HepG2 (cell line): ENCODE measurements at regions not wholly inside any gene's neighbourhood (a gene's known extent, or its start where the extent isn't known, plus 50 kb on each side); places are given as distances from the start of the nearest gene placed in this dataset.
A peak's percentile ranks its signal among the peaks of the same experiment; 100 is the strongest.
"Not testable (repeated sequence)": the region's sequence is repeated elsewhere in the genome, so short reads cannot be mapped to it uniquely, and the experiment has no call there.

Experiments
- BRF2 ChIP-seq: sonication (generic); formaldehyde crosslinking; IDR thresholded peaks from 2 replicates; pipeline ENCODE4 v1.8.1; 2022; ENCODE audit warnings: mild to moderate bottlenecking, missing genetic modification reagents
- CTCF ChIP-seq: sonication (generic); formaldehyde crosslinking; IDR thresholded peaks from 2 replicates; pipeline ENCODE4 v1.5.0; 2020; ENCODE audit warnings: mild to moderate bottlenecking, missing genetic modification reagents, moderate library complexity
- DZIP1 ChIP-seq: sonication (generic); formaldehyde crosslinking; IDR thresholded peaks from 2 replicates; pipeline ENCODE4 v1.5.0; 2020; ENCODE audit warnings: mild to moderate bottlenecking, missing genetic modification reagents
- FOXA1 ChIP-seq, 2 experiments: fragments of 450-650 bp in 1 of 2; sonication (generic) in 1 of 2; formaldehyde crosslinking in 1 of 2; IDR thresholded peaks; 2 replicates each; pipeline versions ENCODE4 v1.4.0 to v1.6.1; 2016 to 2020; ENCODE audit warnings: missing genetic modification reagents in 1 of 2
- GATAD2A ChIP-seq: IDR thresholded peaks from 2 replicates; pipeline ENCODE4 v1.6.1; 2016
- HMG20A ChIP-seq: IDR thresholded peaks from 2 replicates; pipeline ENCODE4 v1.6.1; 2016; ENCODE audit warnings: borderline replicate concordance
- JARID2 ChIP-seq: sonication (generic); formaldehyde crosslinking; IDR thresholded peaks from 2 replicates; pipeline ENCODE4 v1.8.1; 2023; ENCODE audit warnings: missing genetic modification reagents, inconsistent platforms; ENCODE audit not compliant: insufficient replicate concordance
- MTA1 ChIP-seq: sonication (generic); formaldehyde crosslinking; IDR thresholded peaks from 2 replicates; pipeline ENCODE4 v1.4.0; 2020; ENCODE audit warnings: missing genetic modification reagents, mild to moderate bottlenecking, borderline replicate concordance
- POGZ ChIP-seq: sonication (generic); formaldehyde crosslinking; IDR thresholded peaks from 2 replicates; pipeline ENCODE4 v1.4.0; 2020; ENCODE audit warnings: mild to moderate bottlenecking, missing genetic modification reagents
- SAFB2 ChIP-seq: sonication (generic); formaldehyde crosslinking; IDR thresholded peaks from 2 replicates; pipeline ENCODE4 v1.5.1; 2020; ENCODE audit warnings: missing genetic modification reagents, low read depth, mild to moderate bottlenecking, borderline replicate concordance
- SIN3A ChIP-seq: IDR thresholded peaks from 2 replicates; pipeline ENCODE4 v1.6.1; 2011; ENCODE audit warnings: low read depth, mild to moderate bottlenecking, control low read depth, low read length, borderline replicate concordance
- SRY ChIP-seq: sonication (generic); formaldehyde crosslinking; IDR thresholded peaks from 2 replicates; pipeline ENCODE4 v1.8.0; 2022; ENCODE audit warnings: mild to moderate bottlenecking, missing genetic modification reagents
- ZBTB26 ChIP-seq: IDR thresholded peaks from 2 replicates; pipeline ENCODE4 v1.6.1; 2016; ENCODE audit warnings: missing compliant biosample characterization, missing genetic modification reagents, borderline replicate concordance
- ZNF292 ChIP-seq: sonication (generic); formaldehyde crosslinking; IDR thresholded peaks from 2 replicates; pipeline ENCODE4 v1.8.1; 2022; ENCODE audit warnings: mild to moderate bottlenecking, low read depth, missing genetic modification reagents, borderline replicate concordance
- ZNF614 ChIP-seq: IDR thresholded peaks from 2 replicates; pipeline ENCODE4 v1.6.1; 2018; ENCODE audit warnings: missing biosample characterization, missing genetic modification reagents, inconsistent platforms, borderline replicate concordance
- ZNF883 ChIP-seq: sonication (generic); formaldehyde crosslinking; IDR thresholded peaks from 2 replicates; pipeline ENCODE4 v1.5.1; 2020; ENCODE audit warnings: mild to moderate bottlenecking, missing genetic modification reagents; ENCODE audit errors: not compliant biosample characterization
- ZSCAN29 ChIP-seq: sonication (generic); formaldehyde crosslinking; conservative IDR thresholded peaks from 2 replicates; pipeline ENCODE4 v1.4.0; 2020; ENCODE audit warnings: mild to moderate bottlenecking, missing genetic modification reagents

- TF ChIP-seq ZNF614 (CRISPR knock-in tag) (peak; percentile 83; the same call in 1 of the 2 replicates), JARID2 (peak; percentile 48), DZIP1 (CRISPR knock-in tag) (0 out of 2 replicates have a peak, but pooled peaks have one; percentile 62), ZSCAN29 (peak; percentile 34; the same call in 1 of the 2 replicates), BRF2 (CRISPR knock-in tag) (0 out of 2 replicates have a peak, but pooled peaks have one; percentile 39), HMG20A (CRISPR knock-in tag) (peak; percentile 45), ZNF292 (CRISPR knock-in tag) (peak; percentile 86; the same call in 1 of the 2 replicates), POGZ (CRISPR knock-in tag) (peak; percentile 73), FOXA1 (CRISPR knock-in tag; IDR thresholded peaks at IDR 0.05) (peak; percentile 48; the same call in 1 of the 2 replicates), SAFB2 (CRISPR knock-in tag) (peak; percentile 61; the same call in 1 of the 2 replicates), GATAD2A (peak; percentile 50; the same call in 1 of the 2 replicates), MTA1 (CRISPR knock-in tag) (peak; percentile 87; the same call in 1 of the 2 replicates), ZBTB26 (CRISPR knock-in tag) (peak; percentile 60; the same call in 1 of the 2 replicates), SRY (peak; percentile 8; the same call in 1 of the 2 replicates), SIN3A (0 out of 2 replicates have a peak, but pooled peaks have one; percentile 45), ZNF883 (peak; percentile 18), CTCF (CRISPR knock-in tag) (0 out of 2 replicates have a peak, but pooled peaks have one; percentile 13)
- not testable (repeated sequence) for TF ChIP-seq FOXA1 (IDR thresholded peaks at IDR 0.05)
These were observed 89.8 kb upstream of the METTL9 start (continued) for GRCh38 chr16:21509437-21510086.
